ENCODE measurements at regions not wholly inside any gene's neighbourhood (a gene's known extent, or its start where the extent isn't known, plus 50 kb on each side); places are given as distances from the start of the nearest gene placed in this dataset.

DNA sequence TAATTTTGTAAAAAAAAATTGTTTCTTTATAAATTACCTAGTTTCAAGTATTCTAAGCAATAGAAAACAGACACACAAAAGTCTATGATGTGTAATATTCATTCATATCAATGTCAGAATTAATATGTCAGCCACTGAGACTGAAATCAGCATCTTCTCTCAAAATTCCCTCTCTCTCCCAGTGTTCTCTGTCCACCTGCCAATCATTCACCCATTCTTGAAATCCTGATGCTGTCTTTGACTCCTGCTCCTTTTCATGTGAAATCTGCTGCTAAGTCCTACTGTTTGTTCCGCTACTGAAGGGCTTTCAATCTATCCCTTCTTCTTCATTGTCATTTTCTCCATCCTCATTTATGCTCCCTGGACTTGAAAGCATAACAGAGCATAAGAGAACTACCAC lies 257.9 kb downstream of the SATB2 start:
- Histone ChIP-seq H3K4me3 (ENCODE audit: low read depth, low read length) (no peak overlapping the region), H3K36me3 (ENCODE audit: control insufficient read depth, insufficient read depth, low read length) (no peaks in the 10 kb centered on the region), H3K27me3 (ENCODE audit: control insufficient read depth, insufficient read depth, low read length) (no peaks in the 10 kb centered on the region)
- CTCF ChIA-PET = no interaction called here
- DNase-seq (ENCODE audit: low read depth) = no peak
- POLR2A ChIA-PET = no interaction called here
- no peak for TF ChIP-seq CTCF (IDR thresholded peaks at IDR 0.05; ENCODE audit: insufficient read depth, low read depth, low read length)

DNA sequence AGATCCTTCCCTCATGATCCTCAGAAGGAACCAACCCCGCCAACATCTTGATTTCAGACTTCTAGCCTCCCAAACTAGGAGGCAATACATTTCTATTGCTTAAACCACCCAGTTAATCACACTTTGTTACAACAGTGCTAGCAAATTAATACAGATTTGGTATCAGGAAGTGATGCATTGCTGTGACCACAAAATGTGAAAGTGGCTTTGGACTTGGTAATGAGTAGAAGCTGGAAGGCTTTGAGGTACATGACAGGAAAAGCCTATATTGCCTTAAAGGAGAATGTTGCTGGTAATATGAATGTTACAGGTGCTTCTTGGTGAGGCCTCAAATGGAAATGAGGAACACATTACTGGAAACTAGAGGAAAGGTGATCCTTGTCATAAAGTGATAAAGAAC lies 260.3 kb downstream of the SATB2 start:
- no peak for TF ChIP-seq CTCF (IDR thresholded peaks at IDR 0.05; ENCODE audit: insufficient read depth, low read depth, low read length)
- H3K4me3 ChIP-seq (ENCODE audit: low read depth, low read length) = no peak overlapping the region
- no peak for DNase-seq (ENCODE audit: low read depth)
- ChIA-PET CTCF (no interaction called here), POLR2A (no interaction called here)
- no peaks in the 10 kb centered on the region for H3K36me3 ChIP-seq (ENCODE audit: control insufficient read depth, insufficient read depth, low read length)
- H3K27me3 ChIP-seq (ENCODE audit: control insufficient read depth, insufficient read depth, low read length) = no peaks in the 10 kb centered on the region

DNA sequence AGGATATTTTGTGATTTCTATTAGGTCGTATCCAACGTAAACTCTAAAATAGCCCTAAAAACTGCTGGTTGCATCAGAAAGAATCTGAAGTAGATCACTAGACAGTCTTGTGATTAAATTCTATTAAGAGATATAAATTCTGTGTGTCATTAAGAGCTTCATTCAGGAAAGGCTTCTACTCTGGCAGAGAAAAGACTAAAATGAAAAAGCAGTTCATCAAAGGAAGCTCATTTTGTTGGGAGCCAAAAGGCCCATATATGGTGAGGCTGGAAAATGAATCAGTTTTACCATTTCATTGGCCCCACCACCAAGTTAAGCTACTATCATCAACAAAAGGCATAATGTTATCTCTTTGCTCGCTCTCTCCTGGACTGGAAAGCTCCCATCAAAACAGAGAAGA lies 261.1 kb downstream of the SATB2 start:
- ChIA-PET POLR2A (no interaction called here), CTCF (no interaction called here)
- Histone ChIP-seq H3K36me3 (ENCODE audit: control insufficient read depth, insufficient read depth, low read length) (no peaks in the 10 kb centered on the region), H3K4me3 (ENCODE audit: low read depth, low read length) (no peak overlapping the region), H3K27me3 (ENCODE audit: control insufficient read depth, insufficient read depth, low read length) (no peaks in the 10 kb centered on the region)
- DNase-seq (ENCODE audit: low read depth) = no peak
- TF ChIP-seq CTCF (IDR thresholded peaks at IDR 0.05; ENCODE audit: insufficient read depth, low read depth, low read length) = no peak

- no peaks in the 10 kb centered on the region for H3K27me3 ChIP-seq (ENCODE audit: control insufficient read depth, insufficient read depth, low read length)
- ChIA-PET POLR2A (no interaction called here), CTCF (interaction anchor here (1.1 kb wide), 1 partner anchor 32 kb away, joined by 3 read pairs; no protein-coding TSS in a partner anchor)
- no peak for DNase-seq (ENCODE audit: low read depth)
- no peak overlapping the region for H3K4me3 ChIP-seq (ENCODE audit: low read depth, low read length)
- TF ChIP-seq CTCF (IDR thresholded peaks at IDR 0.05; ENCODE audit: insufficient read depth, low read depth, low read length) = no peak
- H3K36me3 ChIP-seq (ENCODE audit: control insufficient read depth, insufficient read depth, low read length) = no peaks in the 10 kb centered on the region
Observed at GRCh38 chr2:199195927-199196502, 261.7 kb downstream of the SATB2 start.

- no peak for DNase-seq (ENCODE audit: low read depth)
- Histone ChIP-seq H3K36me3 (ENCODE audit: control insufficient read depth, insufficient read depth, low read length) (no peaks in the 10 kb centered on the region), H3K27me3 (ENCODE audit: control insufficient read depth, insufficient read depth, low read length) (no peaks in the 10 kb centered on the region), H3K4me3 (ENCODE audit: low read depth, low read length) (no peak overlapping the region)
- no peak for TF ChIP-seq CTCF (IDR thresholded peaks at IDR 0.05; ENCODE audit: insufficient read depth, low read depth, low read length)
- POLR2A ChIA-PET = no interaction called here
- CTCF ChIA-PET = interaction anchor here (0.8 kb wide), 1 partner anchor 719 kb away, joined by 3 read pairs; no protein-coding TSS in a partner anchor
Observed at GRCh38 chr2:199191461-199191860, 266.3 kb downstream of the SATB2 start.
